Activated CD8-positive, alpha-beta memory T cell treated with anti-CD3 and anti-CD28 coated beads, Interleukin-2, amount 50 U/mL, for 1 hour (primary cell): ENCODE measurements at regions not wholly inside any gene's neighbourhood (a gene's known extent, or its start where the extent isn't known, plus 50 kb on each side); places are given as distances from the start of the nearest gene placed in this dataset.

Experiments used
- DNase-seq: peaks from one replicate; pipeline ENCODE4 v3.0.0-alpha.2; 2020; ENCODE audit errors: extremely low read depth

GRCh38 chr17:79503126-79503839 lies 107.6 kb downstream of the RBFOX3 start:
- no peak for DNase-seq

- no peak for DNase-seq
Measured at GRCh38 chr17:79501910-79502309, 108.9 kb downstream of the RBFOX3 start.

- no peak for DNase-seq
Measured at GRCh38 chr17:79500745-79501618, 109.9 kb downstream of the RBFOX3 start.

GRCh38 chr17:79498854-79499253 lies 112.0 kb downstream of the RBFOX3 start:
- no peak for DNase-seq

GRCh38 chr17:79497777-79498348 lies 113.0 kb downstream of the RBFOX3 start:
- no peak for DNase-seq

GRCh38 chr17:79496422-79497005 lies 114.3 kb downstream of the RBFOX3 start:
- DNase-seq: no peak

GRCh38 chr17:79495665-79496064 lies 115.2 kb downstream of the RBFOX3 start:
- DNase-seq: no peak

GRCh38 chr17:79491006-79491405 lies 119.8 kb downstream of the RBFOX3 start:
- no peak for DNase-seq

- DNase-seq: no peak
Measured at GRCh38 chr17:79490530-79490929, 120.3 kb downstream of the RBFOX3 start.

GRCh38 chr17:79487149-79487548 lies 123.7 kb downstream of the RBFOX3 start:
- no peak for DNase-seq

- no peak for DNase-seq
Measured at GRCh38 chr17:79485991-79486390, 124.9 kb downstream of the RBFOX3 start.

- DNase-seq: no peak
Measured at GRCh38 chr17:79485419-79485985, 125.3 kb downstream of the RBFOX3 start.

- no peak for DNase-seq
Measured at GRCh38 chr17:79484600-79485418, 126.0 kb downstream of the RBFOX3 start.

GRCh38 chr17:79483842-79484241 lies 127.0 kb downstream of the RBFOX3 start:
- no peak for DNase-seq

- DNase-seq: no peak
Measured at GRCh38 chr17:79482727-79483521, 127.9 kb downstream of the RBFOX3 start.

GRCh38 chr17:79479876-79480275 lies 131.0 kb downstream of the RBFOX3 start:
- DNase-seq: no peak

GRCh38 chr17:79478841-79479240 lies 132.0 kb downstream of the RBFOX3 start:
- DNase-seq: no peak

- DNase-seq: no peak
Measured at GRCh38 chr17:79478051-79478461, 132.8 kb downstream of the RBFOX3 start.

- no peak for DNase-seq
Measured at GRCh38 chr17:79476074-79476652, 134.7 kb downstream of the RBFOX3 start.

- no peak for DNase-seq
Measured at GRCh38 chr17:79473876-79474440, 136.9 kb downstream of the RBFOX3 start.
